ENCODE measurements at regions not wholly inside any gene's neighbourhood (a gene's known extent, or its start where the extent isn't known, plus 50 kb on each side); places are given as distances from the start of the nearest gene placed in this dataset.

DNA sequence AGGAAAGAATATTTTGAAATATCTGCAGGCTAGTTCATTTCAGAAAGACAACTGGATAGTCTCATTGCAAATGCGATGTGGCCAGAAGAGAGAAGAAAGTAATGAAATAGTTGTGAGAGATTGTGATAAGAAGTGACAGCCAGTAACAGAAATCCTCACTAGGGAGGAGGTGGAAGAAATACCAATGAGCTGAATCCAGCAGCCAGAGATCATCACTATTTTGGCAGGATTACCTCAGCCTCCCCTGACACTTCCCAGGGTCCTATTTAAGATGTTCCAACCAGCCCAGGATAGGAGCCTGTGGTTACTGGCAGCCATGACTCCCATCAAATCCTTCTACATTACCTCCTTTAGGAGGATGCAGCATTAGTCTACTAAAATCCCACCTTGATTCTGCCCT lies 76.7 kb upstream of the ARHGAP24 start:
- DNase-seq (ENCODE audit: low spot score), result no peak

DNA sequence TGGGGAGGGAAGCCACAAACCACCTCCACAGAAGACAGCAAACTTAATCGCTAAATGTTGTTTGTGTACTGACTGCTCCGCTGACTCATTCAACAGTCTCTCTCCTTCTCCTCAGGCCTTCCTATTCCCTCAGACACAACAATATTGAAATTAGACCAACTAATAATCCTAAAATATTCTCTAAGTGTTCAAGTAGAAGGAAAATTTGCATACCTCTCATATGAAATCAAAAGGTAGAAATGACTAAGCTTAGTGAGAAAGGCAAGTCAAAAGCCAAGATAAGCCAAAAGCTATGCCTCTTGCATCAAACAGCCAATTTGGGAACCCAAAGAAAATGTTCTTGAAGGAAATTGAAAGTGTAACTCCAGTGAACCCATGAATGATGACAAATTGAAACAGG lies 75.7 kb upstream of the ARHGAP24 start:
- no peak for DNase-seq (ENCODE audit: low spot score)

DNA sequence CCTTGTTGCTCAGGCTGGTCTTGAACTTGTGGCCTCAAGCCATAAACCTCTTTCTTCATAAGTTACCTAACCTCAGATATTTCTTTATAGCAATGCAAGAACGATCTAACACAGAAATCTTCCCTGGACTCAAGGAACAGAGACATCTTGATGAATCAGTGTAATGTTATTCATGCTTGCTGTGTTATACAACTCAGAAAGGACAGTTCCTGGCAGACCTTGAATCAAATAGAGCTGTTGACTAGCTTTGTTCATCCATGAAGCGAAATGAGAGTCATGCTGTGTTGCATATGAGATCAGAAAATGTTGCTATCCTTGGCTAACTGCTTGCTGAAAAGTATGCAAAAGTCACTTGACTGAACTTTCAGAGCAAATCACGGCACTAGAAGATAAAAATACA lies 72.6 kb upstream of the ARHGAP24 start:
- no peak for DNase-seq (ENCODE audit: low spot score)

DNA sequence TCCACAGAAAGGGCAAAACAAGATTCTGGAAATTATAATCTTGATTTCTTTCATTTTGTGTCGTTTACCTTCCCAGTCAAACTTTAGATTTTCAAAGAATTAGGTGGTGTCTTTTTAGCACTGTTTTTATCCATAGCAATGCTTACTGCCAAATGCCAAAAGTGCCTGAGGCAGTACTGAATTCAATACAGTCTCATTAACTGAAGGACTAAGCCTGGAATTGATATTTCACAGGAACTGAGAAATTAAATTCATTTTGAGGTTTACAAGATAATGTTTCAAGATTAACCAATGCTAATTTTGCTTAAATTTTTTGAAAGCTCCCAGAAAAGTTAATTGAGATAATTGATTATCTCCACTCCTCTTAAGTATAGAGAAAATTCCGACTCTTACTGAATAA lies 68.8 kb upstream of the ARHGAP24 start:
- DNase-seq (ENCODE audit: low spot score), result no peak

DNA sequence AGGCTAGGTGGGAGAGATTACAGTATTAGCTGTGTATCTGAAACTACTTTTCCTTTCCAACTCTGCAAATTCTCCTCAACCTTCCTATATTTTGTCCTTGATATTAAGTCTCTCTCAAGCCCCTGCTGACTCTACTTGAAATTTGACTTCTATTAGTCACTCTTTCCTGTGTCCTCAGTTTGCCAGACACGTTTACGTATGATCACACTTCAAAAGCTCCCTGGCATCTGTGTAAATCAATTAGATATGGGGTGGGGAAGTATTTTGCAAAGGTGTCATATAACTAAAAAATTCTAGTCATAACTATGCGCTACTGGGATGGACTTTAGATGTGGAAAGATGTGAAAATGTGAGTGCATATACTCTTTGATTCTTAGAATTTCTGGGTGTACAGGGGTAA lies 67.4 kb upstream of the ARHGAP24 start:
- no peak for DNase-seq (ENCODE audit: low spot score)

DNA sequence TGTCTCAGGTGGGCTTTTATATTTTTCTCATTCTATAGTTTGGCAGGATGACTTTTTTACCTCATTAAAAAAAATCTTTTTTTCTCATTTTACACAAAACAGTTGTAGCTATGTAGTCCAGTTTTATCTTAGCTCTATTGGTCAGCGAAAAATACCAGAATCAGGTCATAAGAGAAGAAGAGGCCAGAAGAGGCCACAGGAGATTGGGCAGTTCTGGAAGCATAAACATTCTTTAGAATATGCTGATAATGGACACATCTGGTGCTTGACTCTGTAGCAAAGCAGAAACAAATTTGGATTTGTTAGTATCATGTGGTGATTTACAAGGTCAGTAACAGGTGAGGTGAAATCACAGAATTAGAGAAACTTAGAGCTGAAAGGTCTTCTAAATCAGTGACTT lies 66.6 kb upstream of the ARHGAP24 start:
- DNase-seq (ENCODE audit: low spot score), result no peak

DNA sequence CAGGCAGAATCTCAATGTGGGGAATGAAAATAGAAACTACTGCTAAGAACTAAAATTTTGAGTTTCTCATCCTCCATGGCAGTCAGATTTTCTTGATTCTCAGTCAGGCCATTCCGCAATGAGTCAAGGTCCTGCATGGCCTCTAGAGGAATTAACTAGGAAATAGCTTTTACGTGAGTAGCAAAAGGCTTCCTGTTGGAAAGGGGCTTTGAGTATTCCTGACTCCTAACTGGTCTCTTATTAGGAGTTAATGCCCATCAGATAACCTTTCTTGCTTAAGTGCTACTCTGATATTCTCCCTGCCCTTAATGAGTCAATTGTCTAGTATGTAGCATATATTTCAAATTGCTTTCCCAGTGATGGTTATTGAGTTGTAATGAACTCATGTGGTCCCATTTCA lies 65.7 kb upstream of the ARHGAP24 start:
- no peak for DNase-seq (ENCODE audit: low spot score)

DNA sequence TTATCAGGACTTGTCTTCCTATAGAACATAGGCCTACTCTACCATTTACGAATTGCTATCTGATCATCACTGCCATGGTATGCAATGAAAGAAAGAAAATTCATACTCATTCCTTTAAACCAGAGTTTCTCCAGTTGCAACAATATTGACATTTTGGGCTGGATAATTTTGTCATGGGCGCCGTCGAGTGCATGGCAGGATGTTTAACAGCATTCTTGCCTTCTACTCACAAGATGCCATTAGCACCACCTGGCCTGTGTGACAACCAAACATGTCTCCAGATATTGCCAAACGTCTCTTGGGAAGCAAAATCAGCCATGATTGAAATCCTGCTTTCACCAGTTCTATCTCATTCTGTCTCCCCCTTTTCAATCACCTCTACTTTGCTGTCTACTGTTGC lies 63.6 kb upstream of the ARHGAP24 start:
- DNase-seq (ENCODE audit: low spot score), result no peak

DNA sequence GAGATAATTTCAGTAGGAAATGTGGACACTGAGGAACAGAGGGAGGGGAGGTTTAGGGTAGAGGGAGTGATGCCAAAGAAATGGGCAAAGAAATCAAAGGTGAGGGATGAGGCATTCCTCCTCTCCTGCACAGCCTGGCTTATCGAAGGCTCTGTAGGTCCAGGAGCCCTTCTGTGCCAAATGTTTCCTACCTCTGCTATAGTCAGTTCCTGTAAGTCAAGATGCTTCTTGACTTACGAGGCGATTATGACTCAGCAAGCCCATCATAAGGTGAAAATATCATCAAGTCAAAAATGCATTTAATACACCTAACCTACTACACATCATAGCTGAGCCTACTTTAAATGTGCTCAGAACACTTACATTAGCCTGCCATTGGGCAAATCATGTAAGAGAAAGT lies 60.0 kb upstream of the ARHGAP24 start:
- no peak for DNase-seq (ENCODE audit: low spot score)

DNA sequence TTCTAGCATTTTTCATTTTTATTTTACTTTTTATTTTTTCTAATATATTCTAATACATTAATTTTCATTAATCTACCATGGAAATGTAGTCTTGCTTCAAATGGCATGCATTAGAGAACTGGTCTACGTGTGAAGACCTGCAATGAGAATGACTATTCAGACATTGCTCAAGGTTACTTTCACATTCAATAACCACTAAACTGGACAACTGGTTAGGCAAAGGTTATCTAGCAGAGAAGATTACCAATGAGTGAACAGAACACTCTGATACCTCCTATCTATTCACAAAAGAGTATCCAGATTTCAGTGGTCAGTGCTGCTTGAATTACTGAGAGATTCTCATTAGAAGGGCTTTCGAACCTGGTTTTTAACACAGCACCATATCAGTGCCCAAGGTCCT lies 58.9 kb upstream of the ARHGAP24 start:
- DNase-seq (ENCODE audit: low spot score), result no peak

DNA sequence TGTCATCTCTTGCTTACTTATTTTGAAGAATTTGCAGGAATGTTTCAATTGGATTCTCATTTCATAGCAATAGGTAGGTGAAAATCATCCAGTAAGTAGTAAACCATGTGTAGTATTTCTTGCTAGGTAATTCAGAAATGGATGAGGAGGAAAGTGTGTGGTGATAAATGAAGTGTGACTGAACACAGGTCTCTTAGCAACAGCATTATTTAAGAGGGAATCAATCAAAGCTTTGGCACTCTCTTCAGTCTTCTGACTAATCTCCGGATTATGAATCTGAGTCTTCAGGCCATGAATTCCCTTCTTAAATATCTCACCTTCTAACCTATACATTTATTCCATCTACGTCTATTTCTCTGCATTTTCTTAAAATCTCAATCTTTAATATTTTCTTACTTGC lies 55.8 kb upstream of the ARHGAP24 start:
- DNase-seq (ENCODE audit: low spot score), result no peak

DNA sequence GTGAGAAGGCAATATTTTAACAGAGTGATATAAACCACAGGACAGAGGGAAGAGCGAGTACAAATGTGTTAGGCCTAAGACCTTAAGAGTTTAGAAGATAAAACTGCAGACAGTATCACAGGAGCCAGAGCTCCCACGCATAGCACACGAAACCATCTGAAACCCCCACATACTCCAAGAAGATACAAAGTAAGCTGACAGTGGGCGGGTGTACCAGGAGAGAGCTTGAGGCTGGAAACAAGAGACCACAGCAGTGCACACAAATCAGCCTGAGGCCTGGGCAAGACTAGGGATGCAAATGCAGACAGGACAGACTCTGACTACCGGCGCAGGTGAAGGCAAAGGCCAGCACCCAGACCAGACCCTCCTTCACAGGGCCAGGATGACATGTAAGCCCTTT lies 54.1 kb upstream of the ARHGAP24 start:
- no peak for DNase-seq (ENCODE audit: low spot score)

DNA sequence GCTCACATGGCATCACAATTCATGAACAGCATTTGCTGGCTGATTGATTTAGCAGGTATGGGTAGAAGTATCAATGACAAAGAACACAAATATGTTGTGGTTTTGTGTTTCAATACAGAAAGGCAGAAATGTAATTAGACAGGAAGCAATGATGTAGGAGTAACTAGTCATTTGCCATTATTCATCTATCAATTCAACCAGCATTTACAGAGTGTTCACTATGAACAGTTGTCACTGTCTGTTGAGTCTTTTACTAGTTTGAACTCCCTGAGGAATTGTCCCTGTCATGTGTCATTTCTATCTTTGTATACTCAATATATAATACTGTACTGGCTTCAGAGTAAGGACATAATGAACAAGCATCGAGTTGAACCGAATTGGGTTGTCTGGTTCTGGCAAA lies 51.5 kb upstream of the ARHGAP24 start:
- no peak for DNase-seq (ENCODE audit: low spot score)
